ENCODE measurements at regions not wholly inside any gene's neighbourhood (a gene's known extent, or its start where the extent isn't known, plus 50 kb on each side); places are given as distances from the start of the nearest gene placed in this dataset.

- TF ChIP-seq POLR2A (IDR thresholded peaks at IDR 0.05) (no peak), POLR2AphosphoS5 (IDR thresholded peaks at IDR 0.05) (no peak), EP300 (IDR thresholded peaks at IDR 0.05) (no peak)
- TF ChIP-seq, protein P1, sequence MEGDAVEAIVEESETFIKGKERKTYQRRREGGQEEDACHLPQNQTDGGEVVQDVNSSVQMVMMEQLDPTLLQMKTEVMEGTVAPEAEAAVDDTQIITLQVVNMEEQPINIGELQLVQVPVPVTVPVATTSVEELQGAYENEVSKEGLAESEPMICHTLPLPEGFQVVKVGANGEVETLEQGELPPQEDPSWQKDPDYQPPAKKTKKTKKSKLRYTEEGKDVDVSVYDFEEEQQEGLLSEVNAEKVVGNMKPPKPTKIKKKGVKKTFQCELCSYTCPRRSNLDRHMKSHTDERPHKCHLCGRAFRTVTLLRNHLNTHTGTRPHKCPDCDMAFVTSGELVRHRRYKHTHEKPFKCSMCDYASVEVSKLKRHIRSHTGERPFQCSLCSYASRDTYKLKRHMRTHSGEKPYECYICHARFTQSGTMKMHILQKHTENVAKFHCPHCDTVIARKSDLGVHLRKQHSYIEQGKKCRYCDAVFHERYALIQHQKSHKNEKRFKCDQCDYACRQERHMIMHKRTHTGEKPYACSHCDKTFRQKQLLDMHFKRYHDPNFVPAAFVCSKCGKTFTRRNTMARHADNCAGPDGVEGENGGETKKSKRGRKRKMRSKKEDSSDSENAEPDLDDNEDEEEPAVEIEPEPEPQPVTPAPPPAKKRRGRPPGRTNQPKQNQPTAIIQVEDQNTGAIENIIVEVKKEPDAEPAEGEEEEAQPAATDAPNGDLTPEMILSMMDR (IDR thresholded peaks at IDR 0.05) = no peak
These were observed 76.5 kb upstream of the FGGY start for GRCh38 chr1:59220356-59220755.
